ENCODE measurements at regions not wholly inside any gene's neighbourhood (a gene's known extent, or its start where the extent isn't known, plus 50 kb on each side); places are given as distances from the start of the nearest gene placed in this dataset.

DNA sequence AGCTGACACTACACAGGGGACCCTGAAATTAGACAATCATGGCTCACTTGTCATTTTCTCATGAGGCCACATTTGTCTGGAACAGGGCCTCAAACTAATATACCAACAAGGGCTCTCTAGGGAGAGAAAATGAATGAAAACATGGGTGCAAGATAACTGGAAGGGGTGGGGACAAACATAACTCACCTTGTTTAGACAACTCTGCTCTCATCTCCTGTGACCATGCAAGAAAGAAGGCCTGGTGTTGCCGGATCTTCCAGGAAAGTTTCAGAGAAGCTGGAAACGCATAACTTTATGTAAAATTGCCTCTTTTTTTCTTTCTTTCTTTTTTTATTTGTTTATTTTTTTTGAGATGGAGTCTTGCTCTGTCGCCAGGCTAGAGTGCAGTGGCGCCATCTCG is 80.4 kb upstream of the SPRED2 start:
- H3K4me1 ChIP-seq = no peaks in the 10 kb centered on the region
- no peaks in the 10 kb centered on the region for H3K27me3 ChIP-seq
- DNase-seq = no peak
- intact Hi-C loops (cut with DNase I; ENCODE audit: low total_unique reads) = no loop called here
- TF ChIP-seq POLR2A (IDR thresholded peaks at IDR 0.05) = no peak
- TF ChIP-seq, protein P1, sequence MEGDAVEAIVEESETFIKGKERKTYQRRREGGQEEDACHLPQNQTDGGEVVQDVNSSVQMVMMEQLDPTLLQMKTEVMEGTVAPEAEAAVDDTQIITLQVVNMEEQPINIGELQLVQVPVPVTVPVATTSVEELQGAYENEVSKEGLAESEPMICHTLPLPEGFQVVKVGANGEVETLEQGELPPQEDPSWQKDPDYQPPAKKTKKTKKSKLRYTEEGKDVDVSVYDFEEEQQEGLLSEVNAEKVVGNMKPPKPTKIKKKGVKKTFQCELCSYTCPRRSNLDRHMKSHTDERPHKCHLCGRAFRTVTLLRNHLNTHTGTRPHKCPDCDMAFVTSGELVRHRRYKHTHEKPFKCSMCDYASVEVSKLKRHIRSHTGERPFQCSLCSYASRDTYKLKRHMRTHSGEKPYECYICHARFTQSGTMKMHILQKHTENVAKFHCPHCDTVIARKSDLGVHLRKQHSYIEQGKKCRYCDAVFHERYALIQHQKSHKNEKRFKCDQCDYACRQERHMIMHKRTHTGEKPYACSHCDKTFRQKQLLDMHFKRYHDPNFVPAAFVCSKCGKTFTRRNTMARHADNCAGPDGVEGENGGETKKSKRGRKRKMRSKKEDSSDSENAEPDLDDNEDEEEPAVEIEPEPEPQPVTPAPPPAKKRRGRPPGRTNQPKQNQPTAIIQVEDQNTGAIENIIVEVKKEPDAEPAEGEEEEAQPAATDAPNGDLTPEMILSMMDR (IDR thresholded peaks at IDR 0.05) = no peak
- H3K27ac ChIP-seq = no peak overlapping the region
- no peaks in the 10 kb centered on the region for H3K36me3 ChIP-seq
- no peak overlapping the region for H3K4me3 ChIP-seq
- H3K9me3 ChIP-seq = no peaks in the 10 kb centered on the region

- H3K4me3 ChIP-seq = no peak overlapping the region
- no peaks in the 10 kb centered on the region for H3K4me1 ChIP-seq
- TF ChIP-seq POLR2A (IDR thresholded peaks at IDR 0.05) = no peak
- TF ChIP-seq, protein P1 (IDR thresholded peaks at IDR 0.05) = no peak
- H3K27ac ChIP-seq = no peak overlapping the region
- H3K9me3 ChIP-seq = no peaks in the 10 kb centered on the region
- H3K36me3 ChIP-seq = no peaks in the 10 kb centered on the region
- intact Hi-C loops (cut with DNase I; ENCODE audit: low total_unique reads) = no loop called here
- DNase-seq = no peak
- H3K27me3 ChIP-seq = no peaks in the 10 kb centered on the region
Observed at GRCh38 chr2:65511306-65511705, 78.9 kb upstream of the SPRED2 start.

DNA sequence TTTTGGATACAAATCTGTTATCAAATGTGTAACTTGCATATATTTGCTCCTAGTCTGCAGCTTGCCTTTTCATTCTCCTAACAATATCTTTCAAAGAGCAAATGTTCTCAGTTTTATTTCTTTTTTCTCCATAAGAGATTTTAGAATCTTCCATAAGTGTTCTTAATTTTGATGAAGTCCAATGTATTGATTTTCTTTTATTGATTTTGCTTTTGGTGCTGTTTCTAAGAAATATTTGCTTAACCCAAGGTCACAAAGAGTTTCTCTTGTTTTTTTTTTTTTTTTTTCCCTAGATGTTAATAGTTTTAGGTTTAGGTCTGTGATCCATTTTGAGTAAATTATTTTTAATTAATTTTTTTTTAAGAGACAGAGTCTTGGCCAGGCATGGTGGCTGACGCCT is 75.8 kb upstream of the SPRED2 start:
- no peak for TF ChIP-seq POLR2A (IDR thresholded peaks at IDR 0.05)
- TF ChIP-seq, protein P1 (IDR thresholded peaks at IDR 0.05) = no peak
- intact Hi-C loops (cut with DNase I; ENCODE audit: low total_unique reads) = no loop called here
- Histone ChIP-seq H3K9me3 (no peaks in the 10 kb centered on the region), H3K27me3 (no peaks in the 10 kb centered on the region), H3K4me3 (no peak overlapping the region), H3K36me3 (no peaks in the 10 kb centered on the region), H3K27ac (no peak overlapping the region), H3K4me1 (peaks cover 0 to 6% of the 10 kb centered on the region in 2 donors)
- DNase-seq = no peak

DNA sequence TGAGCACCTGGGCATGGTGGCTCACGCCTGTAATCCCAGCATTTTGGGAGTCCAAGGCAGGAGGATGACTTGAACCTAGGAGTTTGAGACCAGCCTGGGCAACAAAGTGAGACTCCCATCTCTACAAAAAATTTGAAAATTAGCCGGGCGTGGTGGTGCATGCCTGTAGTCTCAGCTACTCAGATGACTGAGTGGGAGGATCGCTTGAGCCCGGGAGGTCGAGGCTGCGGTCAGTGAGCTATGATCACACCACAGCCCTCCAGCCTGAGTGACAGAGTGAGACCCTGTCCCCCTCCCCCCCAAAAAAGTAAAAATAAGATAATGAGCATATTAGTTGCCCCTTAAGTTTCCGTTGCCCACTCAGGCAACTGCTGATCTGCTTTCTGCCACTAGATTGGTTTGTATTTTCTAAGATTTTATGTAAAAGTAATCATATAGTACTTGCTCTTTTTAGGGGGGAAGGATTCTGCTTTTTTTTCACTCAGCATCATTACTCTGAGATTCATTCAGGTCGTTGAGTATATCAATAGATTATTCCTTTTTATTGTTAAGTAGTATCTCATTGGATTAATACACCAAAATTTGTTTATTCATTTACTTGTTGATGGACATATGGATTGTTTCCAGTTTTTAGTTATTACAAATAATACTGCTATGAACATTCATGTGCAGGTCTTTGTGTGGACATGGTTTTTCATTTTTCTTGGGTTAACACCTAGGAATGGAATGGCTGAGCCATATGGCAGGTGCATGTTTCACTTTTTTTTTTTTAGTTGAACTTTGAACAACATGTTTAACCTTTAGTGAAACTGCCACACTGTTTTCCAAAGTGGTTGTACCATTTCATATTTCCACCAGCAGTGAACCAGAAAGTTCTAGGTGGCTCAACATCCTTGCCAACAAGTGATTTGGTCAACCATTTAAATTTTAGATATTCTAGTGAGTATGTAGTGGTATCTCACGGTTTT is 75.0 kb upstream of the SPRED2 start:
- intact Hi-C loops (cut with DNase I; ENCODE audit: low total_unique reads) = no loop called here
- Histone ChIP-seq H3K27ac (no peak overlapping the region), H3K4me3 (no peak overlapping the region), H3K27me3 (no peaks in the 10 kb centered on the region), H3K9me3 (no peaks in the 10 kb centered on the region), H3K4me1 (peaks cover 0 to 6% of the 10 kb centered on the region in 2 donors), H3K36me3 (no peaks in the 10 kb centered on the region)
- TF ChIP-seq, protein P1 (IDR thresholded peaks at IDR 0.05) = no peak
- no peak for TF ChIP-seq POLR2A (IDR thresholded peaks at IDR 0.05)
- DNase-seq = no peak
